CD4-positive, alpha-beta T cell (primary cell): ENCODE measurements at regions not wholly inside any gene's neighbourhood (a gene's known extent, or its start where the extent isn't known, plus 50 kb on each side); places are given as distances from the start of the nearest gene placed in this dataset.

Experiments used
- ATAC-seq: fragments of 200-7000 bp; cut with Tn5 transposase; one replicate; pipeline ENCODE4 v1.10.0; 2022; ENCODE audit warnings: mild to moderate bottlenecking; ENCODE audit not compliant: poor library complexity
- CTCF ChIA-PET: fragments of 350-600 bp; sonication (Branson Sonifier 250); formaldehyde crosslinking; loops from one replicate; lab custom pipeline; 2021; ENCODE audit warnings: antibody characterized with exemption, inconsistent platforms; lab: Charles Lee
- POLR2A ChIA-PET: fragments of 350-600 bp; sonication (Branson Sonifier 250); formaldehyde crosslinking; loops from one replicate; lab custom pipeline; 2021; ENCODE audit warnings: antibody characterized with exemption, inconsistent platforms; lab: Charles Lee
- DNase-seq, 14 experiments: peaks; one replicate each; pipeline ENCODE4 v3.0.0-alpha.2; 2013 to 2020; ENCODE audit warnings: mixed read lengths in 2 of 14
- H3K27ac ChIP-seq, 2 donors: one replicate each; pipeline versions ENCODE4 v1.5.1 to v1.7.0; 2013; ENCODE audit warnings: low read length in 2 of 2, low read depth in 1 of 2, mild to moderate bottlenecking in 1 of 2
- H3K27me3 ChIP-seq, 2 experiments: 1 replicate in 1 of 2; 2 replicates in 1 of 2; pipeline versions ENCODE4 v1.6.1 to v1.7.0; 2013; ENCODE audit warnings: low read length in 2 of 2, control low read depth in 1 of 2, mild to moderate bottlenecking in 1 of 2, moderate library complexity in 1 of 2; ENCODE audit not compliant: insufficient read depth in 2 of 2, control insufficient read depth in 1 of 2
- H3K36me3 ChIP-seq: one replicate; pipeline ENCODE4 v1.6.1; 2013; ENCODE audit warnings: low read length, control low read depth; ENCODE audit not compliant: insufficient read depth
- H3K4me1 ChIP-seq: one replicate; pipeline ENCODE4 v1.6.1; 2013; ENCODE audit warnings: low read length, control low read depth; ENCODE audit not compliant: insufficient read depth
- H3K4me3 ChIP-seq: one replicate; pipeline ENCODE4 v1.5.1; 2013; ENCODE audit warnings: mild to moderate bottlenecking, low read length, moderate library complexity
- H3K9me3 ChIP-seq, 2 experiments: 1 replicate in 1 of 2; 2 replicates in 1 of 2; pipeline versions ENCODE4 v1.6.1 to v1.7.0; 2013; ENCODE audit warnings: low read length in 2 of 2, mild to moderate bottlenecking in 2 of 2, control low read depth in 1 of 2, moderate library complexity in 1 of 2; ENCODE audit not compliant: control insufficient read depth in 1 of 2, insufficient read depth in 1 of 2
- H3K27ac Mint-ChIP-seq: one replicate; pipeline ENCODE4 v1.8.0; 2020; ENCODE audit warnings: mixed read lengths
- H3K27me3 Mint-ChIP-seq: one replicate; pipeline ENCODE4 v1.8.0; 2021; ENCODE audit warnings: mixed read lengths
- H3K36me3 Mint-ChIP-seq: one replicate; pipeline ENCODE4 v1.8.0; 2021; ENCODE audit warnings: low read depth, mixed read lengths
- H3K4me1 Mint-ChIP-seq: one replicate; pipeline ENCODE4 v1.8.0; 2021; ENCODE audit warnings: low read depth, mixed read lengths
- H3K4me3 Mint-ChIP-seq: one replicate; pipeline ENCODE4 v1.8.0; 2020; ENCODE audit warnings: mild to moderate bottlenecking, mixed read lengths
- H3K9me3 Mint-ChIP-seq: one replicate; pipeline ENCODE4 v1.8.0; 2020; ENCODE audit warnings: mixed read lengths
- CTCF ChIP-seq: fragments of 200-600 bp; IDR thresholded peaks from one replicate; pipeline ENCODE4 v1.8.0; 2022; ENCODE audit warnings: antibody characterized with exemption, mild to moderate bottlenecking
- intact Hi-C, 2 experiments: fragments of 100-400 bp; cut with DNase I in 1 of 2; cut with micrococcal nuclease in 1 of 2; formaldehyde crosslinking; loops; one replicate each; pipeline versions ENCODE4 v1.15.1 to v1.9.0; 2023 to 2025; cut with DNase I, micrococcal nuclease

- no peaks in the 10 kb centered on the region for H3K36me3 Mint-ChIP-seq
- ATAC-seq (no peak), DNase-seq (no peak)
- H3K27ac ChIP-seq = no peak overlapping the region
- intact Hi-C loops = no loop called here
- no peaks in the 10 kb centered on the region for H3K9me3 ChIP-seq
- peaks cover 5 to 7% of the 10 kb centered on the region in 2 experiments for H3K27me3 ChIP-seq
- H3K4me3 Mint-ChIP-seq = no peak overlapping the region
- ChIA-PET CTCF (no interaction called here), POLR2A (no interaction called here)
- H3K36me3 ChIP-seq = no peaks in the 10 kb centered on the region
- H3K4me1 Mint-ChIP-seq = no peaks in the 10 kb centered on the region
- no peak overlapping the region for H3K27ac Mint-ChIP-seq
- H3K27me3 Mint-ChIP-seq = peaks cover 7% of the 10 kb centered on the region
- no peak for TF ChIP-seq CTCF
- no peaks in the 10 kb centered on the region for H3K9me3 Mint-ChIP-seq
- H3K4me3 ChIP-seq = no peak overlapping the region
- no peaks in the 10 kb centered on the region for H3K4me1 ChIP-seq
Observed at GRCh38 chr15:69895202-69895601, 202.5 kb downstream of the TLE3 start.

GRCh38 chr15:69896606-69897005, 201.1 kb downstream of the TLE3 start:
- H3K9me3 Mint-ChIP-seq = no peaks in the 10 kb centered on the region
- POLR2A ChIA-PET = no interaction called here
- no peak overlapping the region for H3K4me3 Mint-ChIP-seq

GRCh38 chr15:69897061-69897460, 200.7 kb downstream of the TLE3 start:
- DNase-seq (no peak), ATAC-seq (no peak)
- intact Hi-C loops = no loop called here
- H3K36me3 Mint-ChIP-seq = no peaks in the 10 kb centered on the region
- no peak for TF ChIP-seq CTCF
- ChIA-PET POLR2A (no interaction called here), CTCF (no interaction called here)
- H3K4me1 Mint-ChIP-seq = no peaks in the 10 kb centered on the region
- Histone ChIP-seq H3K27ac (no peak overlapping the region), H3K36me3 (no peaks in the 10 kb centered on the region), H3K4me1 (no peaks in the 10 kb centered on the region), H3K4me3 (no peak overlapping the region), H3K27me3 (peaks cover 5 to 7% of the 10 kb centered on the region in 2 experiments), H3K9me3 (no peaks in the 10 kb centered on the region)
- no peaks in the 10 kb centered on the region for H3K9me3 Mint-ChIP-seq
- H3K27ac Mint-ChIP-seq = no peak overlapping the region
- no peak overlapping the region for H3K4me3 Mint-ChIP-seq
- H3K27me3 Mint-ChIP-seq = peaks cover 7% of the 10 kb centered on the region

More at GRCh38 chr15:69896606-69897005, 201.1 kb downstream of the TLE3 start:
- DNase-seq (no peak), ATAC-seq (no peak)
- intact Hi-C loops = no loop called here
- CTCF ChIA-PET = no interaction called here
- H3K4me1 ChIP-seq = no peaks in the 10 kb centered on the region
- Mint-ChIP-seq H3K4me1 (no peaks in the 10 kb centered on the region), H3K36me3 (no peaks in the 10 kb centered on the region), H3K27me3 (peaks cover 7% of the 10 kb centered on the region), H3K27ac (no peak overlapping the region)
- no peak overlapping the region for H3K27ac ChIP-seq
- peaks cover 5 to 7% of the 10 kb centered on the region in 2 experiments for H3K27me3 ChIP-seq
- no peak for TF ChIP-seq CTCF
- no peaks in the 10 kb centered on the region for H3K9me3 ChIP-seq
- H3K4me3 ChIP-seq = no peak overlapping the region
- no peaks in the 10 kb centered on the region for H3K36me3 ChIP-seq
